ENCODE measurements at regions not wholly inside any gene's neighbourhood (a gene's known extent, or its start where the extent isn't known, plus 50 kb on each side); places are given as distances from the start of the nearest gene placed in this dataset.
A peak's percentile ranks its signal among the peaks of the same experiment; 100 is the strongest.

GRCh38 chr3:146818301-146818700 lies 213.2 kb upstream of the PLSCR5 start:
- no peak for TF ChIP-seq CTCF (IDR thresholded peaks at IDR 0.05; ENCODE audit: low read depth, low read length, missing control alignments)
- H3K4me3 ChIP-seq (ENCODE audit: low read depth, low read length) = no peak overlapping the region
- in situ Hi-C loops (cut with HindIII; ENCODE audit: low sequenced_read_pairs) = loop anchor here (25.0 kb wide), 1 partner anchor 569 kb away; no protein-coding TSS in a partner anchor
- DNase-seq (ENCODE audit: low read depth) = no peak

- peak; percentile 64 for DNase-seq (ENCODE audit: low read depth)
- peak; percentile 51 for TF ChIP-seq CTCF (IDR thresholded peaks at IDR 0.05; ENCODE audit: low read depth, low read length, missing control alignments)
- H3K4me3 ChIP-seq (ENCODE audit: low read depth, low read length) = no peak overlapping the region
- in situ Hi-C loops (cut with HindIII; ENCODE audit: low sequenced_read_pairs) = loop anchor here (25.0 kb wide), 1 partner anchor 570 kb away; no protein-coding TSS in a partner anchor
Observed at GRCh38 chr3:146817704-146818103, 212.6 kb upstream of the PLSCR5 start.

GRCh38 chr3:146814601-146815315 lies 209.6 kb upstream of the PLSCR5 start:
- TF ChIP-seq CTCF (IDR thresholded peaks at IDR 0.05; ENCODE audit: low read depth, low read length, missing control alignments) = no peak
- H3K4me3 ChIP-seq (ENCODE audit: low read depth, low read length) = no peak overlapping the region
- in situ Hi-C loops (cut with HindIII; ENCODE audit: low sequenced_read_pairs) = loop anchor here (25.0 kb wide), 1 partner anchor 573 kb away; no protein-coding TSS in a partner anchor
- no peak for DNase-seq (ENCODE audit: low read depth)

GRCh38 chr3:146813496-146813895 lies 208.3 kb upstream of the PLSCR5 start:
- no peak for TF ChIP-seq CTCF (IDR thresholded peaks at IDR 0.05; ENCODE audit: low read depth, low read length, missing control alignments)
- in situ Hi-C loops (cut with HindIII; ENCODE audit: low sequenced_read_pairs) = loop anchor here (25.0 kb wide), 1 partner anchor 574 kb away; no protein-coding TSS in a partner anchor
- no peak for DNase-seq (ENCODE audit: low read depth)
- H3K4me3 ChIP-seq (ENCODE audit: low read depth, low read length) = no peak overlapping the region

- no peak overlapping the region for H3K4me3 ChIP-seq (ENCODE audit: low read depth, low read length)
- in situ Hi-C loops (cut with HindIII; ENCODE audit: low sequenced_read_pairs) = loop anchor here (25.0 kb wide), 1 partner anchor 584 kb away; no protein-coding TSS in a partner anchor
- no peak for TF ChIP-seq CTCF (IDR thresholded peaks at IDR 0.05; ENCODE audit: low read depth, low read length, missing control alignments)
- peak; percentile 58 for DNase-seq (ENCODE audit: low read depth)
Observed at GRCh38 chr3:146803745-146804144, 198.6 kb upstream of the PLSCR5 start.

GRCh38 chr3:146801492-146801891 lies 196.3 kb upstream of the PLSCR5 start:
- in situ Hi-C loops (cut with HindIII; ENCODE audit: low sequenced_read_pairs) = loop anchor here (25.0 kb wide), 1 partner anchor 586 kb away; no protein-coding TSS in a partner anchor
- H3K4me3 ChIP-seq (ENCODE audit: low read depth, low read length) = no peak overlapping the region
- no peak for TF ChIP-seq CTCF (IDR thresholded peaks at IDR 0.05; ENCODE audit: low read depth, low read length, missing control alignments)
- no peak for DNase-seq (ENCODE audit: low read depth)
